Kidney (tissue), 13 donors: ENCODE measurements at regions not wholly inside any gene's neighbourhood (a gene's known extent, or its start where the extent isn't known, plus 50 kb on each side); places are given as distances from the start of the nearest gene placed in this dataset.

Experiments used
- DNase-seq, 5 donors: peaks; one replicate each; pipeline ENCODE4 v3.0.0-alpha.2; 2013 to 2020
- FAIRE-seq: peaks from 2 replicates; lab custom pipeline; 2012; peaks lifted over from hg19 to GRCh38; lab: Jason Lieb, UNC
- H3K27ac ChIP-seq, 2 donors: one replicate each; pipeline ENCODE4 v1.7.0; 2013; ENCODE audit warnings: low read depth in 2 of 2, low read length in 2 of 2, inconsistent platforms in 1 of 2
- H3K27me3 ChIP-seq: one replicate; pipeline ENCODE4 v1.7.1; 2013; ENCODE audit warnings: low read length, inconsistent platforms; ENCODE audit not compliant: control insufficient read depth, insufficient read depth
- H3K36me3 ChIP-seq, 3 donors: one replicate each; pipeline versions ENCODE4 v1.7.0 to v1.7.1; 2013; ENCODE audit warnings: low read length in 3 of 3, control low read depth in 1 of 3, inconsistent platforms in 1 of 3; ENCODE audit not compliant: insufficient read depth in 3 of 3, control insufficient read depth in 2 of 3
- H3K4me1 ChIP-seq, 3 donors: one replicate each; pipeline versions ENCODE4 v1.7.0 to v1.7.1; 2013; ENCODE audit warnings: low read length in 3 of 3, inconsistent platforms in 1 of 3, low read depth in 1 of 3; ENCODE audit not compliant: control insufficient read depth in 2 of 3, insufficient read depth in 2 of 3
- H3K4me3 ChIP-seq, 3 donors: one replicate each; pipeline versions ENCODE4 v1.7.0 to v1.8.1; 2013; ENCODE audit warnings: low read length in 3 of 3, control low read depth in 1 of 3, inconsistent platforms in 1 of 3
- H3K9ac ChIP-seq, 3 donors: one replicate each; pipeline versions ENCODE4 v1.7.0 to v1.7.1; 2013; ENCODE audit warnings: low read length in 3 of 3, control low read depth in 1 of 3, inconsistent platforms in 1 of 3
- H3K9me3 ChIP-seq, 3 donors: one replicate each; pipeline versions ENCODE4 v1.7.0 to v1.7.1; 2013; ENCODE audit warnings: low read length in 3 of 3, control low read depth in 1 of 3, inconsistent platforms in 1 of 3; ENCODE audit not compliant: control insufficient read depth in 2 of 3, insufficient read depth in 1 of 3
- intact Hi-C: fragments of 100-400 bp; cut with DNase I; formaldehyde crosslinking; loops from one replicate; pipeline ENCODE4 v1.11.1; 2022
- TF ChIP-seq, protein P1 (sequence below): IDR thresholded peaks from 3 replicates; pipeline ENCODE4 v1.5.1; 2012; ENCODE audit warnings: mild to moderate bottlenecking, moderate library complexity, borderline replicate concordance; ENCODE audit not compliant: insufficient read depth; ENCODE audit errors: extremely low read depth
- donor health status: control.
- donor health status: control.
- donor health status: control.
- donor health status: control.
- donor health status: control.
- donor health status: DM: yes; HTN: yes; CAD: no.
- donor health status: Normal renal cell carcinoma (clear cell type).

DNA sequence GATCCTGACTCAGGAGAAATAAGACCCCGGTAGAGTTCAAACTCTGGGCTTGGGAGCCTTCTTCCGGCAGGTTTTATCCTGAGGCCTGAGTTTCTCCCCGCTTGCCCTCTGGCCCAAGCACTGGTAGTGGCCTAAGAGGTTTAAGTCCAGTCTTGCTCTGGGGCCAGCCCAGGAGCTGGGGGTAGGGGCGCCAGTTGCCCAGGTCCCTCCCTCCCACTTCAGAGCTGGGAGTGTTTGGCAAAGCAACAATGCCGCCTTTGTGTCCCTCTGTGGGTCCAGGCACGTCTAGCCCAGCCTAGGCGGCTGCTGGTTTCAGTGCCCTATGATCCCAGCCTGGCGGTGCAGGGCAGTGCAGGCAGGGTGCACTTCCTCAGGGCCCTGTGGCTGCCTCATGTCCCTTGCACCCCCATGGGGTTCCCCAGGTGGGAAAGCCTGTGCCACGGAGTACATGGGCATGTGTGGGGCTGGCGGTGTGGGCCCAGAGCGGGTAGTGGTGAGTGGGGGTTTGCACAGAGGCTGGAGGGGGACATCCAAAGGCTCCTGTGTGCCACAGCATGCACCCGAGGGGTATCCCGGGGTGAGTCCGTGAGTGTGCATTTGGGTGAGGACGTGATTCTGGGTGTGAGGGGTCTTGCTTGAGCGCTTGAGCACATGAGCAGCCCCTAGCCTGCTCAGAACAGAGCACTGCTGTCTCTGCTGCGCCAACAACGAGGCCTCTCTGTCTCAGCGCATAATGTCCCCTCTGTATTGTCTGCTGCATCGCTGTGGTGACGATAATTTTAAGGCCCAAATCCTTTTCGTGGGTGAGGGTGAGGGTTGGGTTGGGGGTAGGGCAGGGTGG lies 61.7 kb upstream of the PSD2 start:
- intact Hi-C loops: no loop called here
- TF ChIP-seq, protein P1, sequence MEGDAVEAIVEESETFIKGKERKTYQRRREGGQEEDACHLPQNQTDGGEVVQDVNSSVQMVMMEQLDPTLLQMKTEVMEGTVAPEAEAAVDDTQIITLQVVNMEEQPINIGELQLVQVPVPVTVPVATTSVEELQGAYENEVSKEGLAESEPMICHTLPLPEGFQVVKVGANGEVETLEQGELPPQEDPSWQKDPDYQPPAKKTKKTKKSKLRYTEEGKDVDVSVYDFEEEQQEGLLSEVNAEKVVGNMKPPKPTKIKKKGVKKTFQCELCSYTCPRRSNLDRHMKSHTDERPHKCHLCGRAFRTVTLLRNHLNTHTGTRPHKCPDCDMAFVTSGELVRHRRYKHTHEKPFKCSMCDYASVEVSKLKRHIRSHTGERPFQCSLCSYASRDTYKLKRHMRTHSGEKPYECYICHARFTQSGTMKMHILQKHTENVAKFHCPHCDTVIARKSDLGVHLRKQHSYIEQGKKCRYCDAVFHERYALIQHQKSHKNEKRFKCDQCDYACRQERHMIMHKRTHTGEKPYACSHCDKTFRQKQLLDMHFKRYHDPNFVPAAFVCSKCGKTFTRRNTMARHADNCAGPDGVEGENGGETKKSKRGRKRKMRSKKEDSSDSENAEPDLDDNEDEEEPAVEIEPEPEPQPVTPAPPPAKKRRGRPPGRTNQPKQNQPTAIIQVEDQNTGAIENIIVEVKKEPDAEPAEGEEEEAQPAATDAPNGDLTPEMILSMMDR: no peak
- no peak overlapping the region for H3K9ac ChIP-seq
- FAIRE-seq (no peak), DNase-seq (peak; percentile 56 to 84 (median 58))
- H3K4me3 ChIP-seq: no peak overlapping the region
- no peaks in the 10 kb centered on the region for H3K36me3 ChIP-seq
- no peaks in the 10 kb centered on the region for H3K9me3 ChIP-seq
- H3K4me1 ChIP-seq: no peaks in the 10 kb centered on the region
- no peak overlapping the region for H3K27ac ChIP-seq
- no peaks in the 10 kb centered on the region for H3K27me3 ChIP-seq

- Histone ChIP-seq H3K4me3 (no peak overlapping the region), H3K9me3 (no peaks in the 10 kb centered on the region), H3K36me3 (no peaks in the 10 kb centered on the region), H3K27ac (no peak overlapping the region), H3K9ac (no peak overlapping the region), H3K27me3 (no peaks in the 10 kb centered on the region), H3K4me1 (no peaks in the 10 kb centered on the region)
- no peak for DNase-seq
- intact Hi-C loops: no loop called here
- TF ChIP-seq, protein P1: no peak
- FAIRE-seq: no peak
These were observed 61.1 kb upstream of the PSD2 start for GRCh38 chr5:139734539-139734916.

- Histone ChIP-seq H3K27me3 (no peaks in the 10 kb centered on the region), H3K9ac (no peak overlapping the region), H3K4me1 (no peaks in the 10 kb centered on the region), H3K4me3 (no peak overlapping the region), H3K9me3 (no peaks in the 10 kb centered on the region), H3K27ac (no peak overlapping the region), H3K36me3 (no peaks in the 10 kb centered on the region)
- DNase-seq (peak in 1 of 5 donors; percentile 28), FAIRE-seq (no peak)
- TF ChIP-seq, protein P1: no peak
- intact Hi-C loops: no loop called here
These were observed 57.1 kb upstream of the PSD2 start for GRCh38 chr5:139738193-139739149.
